Vagina (tissue), 2 donors: ENCODE measurements at regions not wholly inside any gene's neighbourhood (a gene's known extent, or its start where the extent isn't known, plus 50 kb on each side); places are given as distances from the start of the nearest gene placed in this dataset.

Source experiments
- POLR2AphosphoS5 ChIP-seq, 2 donors: sonication (generic); formaldehyde crosslinking; IDR thresholded peaks; one replicate each; pipeline ENCODE4 v1.9.0; 2017; ENCODE audit warnings: antibody characterized with exemption in 2 of 2, mild to moderate bottlenecking in 2 of 2, low read depth in 1 of 2; ENCODE audit not compliant: insufficient read depth in 1 of 2
- TF ChIP-seq, protein P1 (sequence below), 3 experiments: fragments of 450-650 bp in 2 of 3; fragments of 200-600 bp in 1 of 3; sonication (generic) in 1 of 3; IDR thresholded peaks; one replicate each; pipeline ENCODE4 v1.5.1; 2017 to 2019; ENCODE audit warnings: antibody characterized with exemption in 3 of 3, mild to moderate bottlenecking in 2 of 3, moderate library complexity in 2 of 3

DNA sequence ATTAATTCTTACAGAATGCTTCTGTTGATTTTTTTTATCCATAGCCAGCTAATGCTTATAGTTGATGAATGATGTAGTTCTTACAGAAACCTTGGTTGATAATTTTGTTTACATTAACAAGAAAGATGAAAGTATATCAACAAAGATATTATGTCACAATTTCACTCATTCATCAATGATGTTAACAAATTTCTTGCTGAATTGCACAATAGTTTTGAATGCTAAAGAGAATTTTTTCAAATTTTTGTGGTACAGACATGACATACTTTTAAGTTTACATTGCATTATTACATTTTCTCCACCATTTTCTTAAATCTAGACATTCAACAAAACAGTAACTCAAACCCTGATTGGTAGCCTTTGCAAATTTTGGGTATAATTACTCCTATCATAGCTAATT, 236.3 kb downstream of the FOXD2 start:
- TF ChIP-seq, protein P1, sequence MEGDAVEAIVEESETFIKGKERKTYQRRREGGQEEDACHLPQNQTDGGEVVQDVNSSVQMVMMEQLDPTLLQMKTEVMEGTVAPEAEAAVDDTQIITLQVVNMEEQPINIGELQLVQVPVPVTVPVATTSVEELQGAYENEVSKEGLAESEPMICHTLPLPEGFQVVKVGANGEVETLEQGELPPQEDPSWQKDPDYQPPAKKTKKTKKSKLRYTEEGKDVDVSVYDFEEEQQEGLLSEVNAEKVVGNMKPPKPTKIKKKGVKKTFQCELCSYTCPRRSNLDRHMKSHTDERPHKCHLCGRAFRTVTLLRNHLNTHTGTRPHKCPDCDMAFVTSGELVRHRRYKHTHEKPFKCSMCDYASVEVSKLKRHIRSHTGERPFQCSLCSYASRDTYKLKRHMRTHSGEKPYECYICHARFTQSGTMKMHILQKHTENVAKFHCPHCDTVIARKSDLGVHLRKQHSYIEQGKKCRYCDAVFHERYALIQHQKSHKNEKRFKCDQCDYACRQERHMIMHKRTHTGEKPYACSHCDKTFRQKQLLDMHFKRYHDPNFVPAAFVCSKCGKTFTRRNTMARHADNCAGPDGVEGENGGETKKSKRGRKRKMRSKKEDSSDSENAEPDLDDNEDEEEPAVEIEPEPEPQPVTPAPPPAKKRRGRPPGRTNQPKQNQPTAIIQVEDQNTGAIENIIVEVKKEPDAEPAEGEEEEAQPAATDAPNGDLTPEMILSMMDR (IDR thresholded peaks at IDR 0.05): no peak
- TF ChIP-seq POLR2AphosphoS5 (IDR thresholded peaks at IDR 0.05; ENCODE audit: insufficient read depth in 1 of 2, low read depth in 1 of 2): no peak
